Nephron progenitor cell (in vitro differentiated cells): ENCODE measurements at regions not wholly inside any gene's neighbourhood (a gene's known extent, or its start where the extent isn't known, plus 50 kb on each side); places are given as distances from the start of the nearest gene placed in this dataset.
"Not testable (repeated sequence)": the region's sequence is repeated elsewhere in the genome, so short reads cannot be mapped to it uniquely, and the experiment has no call there.

Experiments used
- DNase-seq: peaks from one replicate; pipeline ENCODE4 v3.0.0; 2021
- H3K27ac Mint-ChIP-seq: 2 replicates; pipeline ENCODE4 v1.8.0; 2021; ENCODE audit warnings: mild to moderate bottlenecking, moderate library complexity, mixed read lengths
- H3K27me3 Mint-ChIP-seq: 2 replicates; pipeline ENCODE4 v1.8.0; 2021; ENCODE audit warnings: mild to moderate bottlenecking, low read depth, mixed read lengths; ENCODE audit not compliant: poor library complexity
- H3K36me3 Mint-ChIP-seq: 2 replicates; pipeline ENCODE4 v1.8.0; 2021; ENCODE audit warnings: low read depth, mixed read lengths
- H3K4me1 Mint-ChIP-seq: 2 replicates; pipeline ENCODE4 v1.8.0; 2021; ENCODE audit warnings: mixed read lengths
- H3K4me3 Mint-ChIP-seq: 2 replicates; pipeline ENCODE4 v1.8.0; 2021; ENCODE audit warnings: mild to moderate bottlenecking, moderate library complexity, mixed read lengths
- H3K9me3 Mint-ChIP-seq: 2 replicates; pipeline ENCODE4 v1.8.0; 2021; ENCODE audit warnings: mild to moderate bottlenecking, moderate library complexity, mixed read lengths
- TF ChIP-seq, protein P1 (sequence below): fragments of 200-600 bp; sonication (generic); IDR thresholded peaks from 2 replicates; pipeline ENCODE4 v1.5.0; 2021; ENCODE audit warnings: antibody characterized with exemption

DNA sequence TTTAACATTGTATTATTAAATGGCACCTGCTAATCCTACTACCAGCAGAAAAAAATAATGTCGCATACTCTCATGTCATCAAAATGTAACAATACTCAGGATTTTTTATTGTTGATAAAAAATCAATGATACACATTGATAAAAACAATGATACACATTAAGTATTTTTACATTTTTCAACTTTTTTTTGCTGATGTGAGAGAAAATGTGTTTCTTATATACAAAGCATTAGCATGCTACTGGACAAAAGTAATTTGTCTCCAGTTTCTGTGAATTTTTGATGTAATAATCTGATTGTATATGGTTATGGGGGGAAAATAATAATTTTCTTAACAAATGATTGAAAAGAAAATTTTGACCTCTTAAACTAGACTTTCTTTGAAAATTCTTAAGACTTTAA lies 1256.6 kb upstream of the CNTN5 start:
- no peaks in the 10 kb centered on the region for H3K4me1 Mint-ChIP-seq
- DNase-seq: no peak
- H3K36me3 Mint-ChIP-seq: no peaks in the 10 kb centered on the region
- H3K4me3 Mint-ChIP-seq: no peak overlapping the region
- no peak overlapping the region for H3K27ac Mint-ChIP-seq
- TF ChIP-seq, protein P1, sequence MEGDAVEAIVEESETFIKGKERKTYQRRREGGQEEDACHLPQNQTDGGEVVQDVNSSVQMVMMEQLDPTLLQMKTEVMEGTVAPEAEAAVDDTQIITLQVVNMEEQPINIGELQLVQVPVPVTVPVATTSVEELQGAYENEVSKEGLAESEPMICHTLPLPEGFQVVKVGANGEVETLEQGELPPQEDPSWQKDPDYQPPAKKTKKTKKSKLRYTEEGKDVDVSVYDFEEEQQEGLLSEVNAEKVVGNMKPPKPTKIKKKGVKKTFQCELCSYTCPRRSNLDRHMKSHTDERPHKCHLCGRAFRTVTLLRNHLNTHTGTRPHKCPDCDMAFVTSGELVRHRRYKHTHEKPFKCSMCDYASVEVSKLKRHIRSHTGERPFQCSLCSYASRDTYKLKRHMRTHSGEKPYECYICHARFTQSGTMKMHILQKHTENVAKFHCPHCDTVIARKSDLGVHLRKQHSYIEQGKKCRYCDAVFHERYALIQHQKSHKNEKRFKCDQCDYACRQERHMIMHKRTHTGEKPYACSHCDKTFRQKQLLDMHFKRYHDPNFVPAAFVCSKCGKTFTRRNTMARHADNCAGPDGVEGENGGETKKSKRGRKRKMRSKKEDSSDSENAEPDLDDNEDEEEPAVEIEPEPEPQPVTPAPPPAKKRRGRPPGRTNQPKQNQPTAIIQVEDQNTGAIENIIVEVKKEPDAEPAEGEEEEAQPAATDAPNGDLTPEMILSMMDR: no peak
- no peaks in the 10 kb centered on the region for H3K9me3 Mint-ChIP-seq
- no peaks in the 10 kb centered on the region for H3K27me3 Mint-ChIP-seq

- TF ChIP-seq, protein P1: no peak
- no peaks in the 10 kb centered on the region for H3K4me1 Mint-ChIP-seq
- H3K4me3 Mint-ChIP-seq: no peak overlapping the region
- H3K9me3 Mint-ChIP-seq: no peaks in the 10 kb centered on the region
- no peaks in the 10 kb centered on the region for H3K36me3 Mint-ChIP-seq
- H3K27ac Mint-ChIP-seq: no peak overlapping the region
- no peaks in the 10 kb centered on the region for H3K27me3 Mint-ChIP-seq
- DNase-seq: no peak
Observed at GRCh38 chr11:97764605-97765004, 1256.1 kb upstream of the CNTN5 start.

DNA sequence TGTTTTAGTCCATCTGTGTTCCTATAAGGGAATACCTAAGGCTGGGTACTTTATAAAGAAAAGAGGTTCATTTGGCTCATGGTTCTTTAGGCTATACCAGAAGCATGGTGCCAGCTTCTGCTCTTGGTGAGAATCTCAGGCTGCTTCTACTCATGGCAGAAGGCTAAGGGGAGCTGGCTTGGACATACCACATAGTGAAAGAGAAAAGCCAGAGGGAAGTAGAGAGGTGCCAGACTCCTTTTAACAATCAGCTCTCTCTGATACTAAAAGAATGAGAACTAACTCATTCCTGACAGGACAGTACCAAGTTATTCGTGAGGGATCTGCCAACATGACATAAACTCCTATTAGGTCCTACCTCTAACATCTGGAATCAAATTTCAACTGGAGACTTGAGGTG lies 1250.2 kb upstream of the CNTN5 start:
- Mint-ChIP-seq H3K4me1 (no peaks in the 10 kb centered on the region), H3K36me3 (no peaks in the 10 kb centered on the region), H3K4me3 (no peak overlapping the region), H3K27me3 (no peaks in the 10 kb centered on the region), H3K9me3 (no peaks in the 10 kb centered on the region), H3K27ac (no peak overlapping the region)
- DNase-seq: no peak
- TF ChIP-seq, protein P1: no peak

GRCh38 chr11:97772705-97773104 lies 1248.0 kb upstream of the CNTN5 start:
- H3K27me3 Mint-ChIP-seq: no peaks in the 10 kb centered on the region
- H3K27ac Mint-ChIP-seq: no peak overlapping the region
- no peaks in the 10 kb centered on the region for H3K9me3 Mint-ChIP-seq
- DNase-seq: no peak
- H3K36me3 Mint-ChIP-seq: no peaks in the 10 kb centered on the region
- TF ChIP-seq, protein P1: no peak
- H3K4me1 Mint-ChIP-seq: no peaks in the 10 kb centered on the region
- H3K4me3 Mint-ChIP-seq: no peak overlapping the region

DNA sequence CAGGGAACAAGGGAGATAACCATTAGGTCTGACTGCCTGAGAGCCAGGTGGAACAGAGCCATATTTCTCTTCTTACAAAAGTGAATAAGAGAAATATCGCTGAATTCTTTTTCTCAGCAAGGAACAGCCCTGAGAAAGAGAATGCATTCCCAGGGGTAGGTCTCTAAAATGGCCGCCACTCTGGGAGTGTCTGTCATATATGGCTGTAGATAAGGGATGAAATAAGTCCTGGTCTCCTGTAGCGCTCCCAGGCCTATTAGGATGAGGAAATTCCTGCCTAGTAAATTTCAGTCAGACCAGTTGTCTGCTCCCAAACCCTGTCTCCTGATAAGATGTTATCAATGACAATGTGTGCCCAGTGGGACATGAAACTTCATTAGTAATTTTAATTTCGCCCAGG lies 1236.4 kb upstream of the CNTN5 start:
- peaks cover 66% of the 10 kb centered on the region for H3K9me3 Mint-ChIP-seq
- not testable (repeated sequence) for H3K4me3 Mint-ChIP-seq, DNase-seq, H3K27ac Mint-ChIP-seq, H3K36me3 Mint-ChIP-seq, H3K4me1 Mint-ChIP-seq
- peaks cover 12% of the 10 kb centered on the region for H3K27me3 Mint-ChIP-seq

DNA sequence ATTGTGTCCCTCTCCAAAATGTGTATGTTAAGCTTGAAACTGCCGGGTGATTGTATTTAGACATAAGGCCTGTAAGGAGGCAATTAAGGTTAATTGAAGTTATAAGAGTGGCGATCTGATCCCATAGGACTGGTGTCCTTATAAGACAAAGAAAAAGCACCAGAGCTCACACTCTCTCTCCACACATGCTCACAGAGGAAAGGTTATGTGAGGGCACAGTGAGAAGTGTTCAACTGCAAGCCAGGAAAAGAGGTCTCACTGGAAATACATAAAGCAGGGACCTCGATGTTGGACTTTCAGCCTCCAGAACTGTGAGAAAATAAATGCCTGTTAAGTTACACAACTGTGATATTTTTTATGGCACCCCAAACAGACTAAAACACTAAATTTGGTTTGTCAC lies 1233.8 kb upstream of the CNTN5 start:
- TF ChIP-seq, protein P1: no peak
- no peaks in the 10 kb centered on the region for H3K4me1 Mint-ChIP-seq
- no peak overlapping the region for H3K27ac Mint-ChIP-seq
- peaks cover 9% of the 10 kb centered on the region for H3K27me3 Mint-ChIP-seq
- H3K4me3 Mint-ChIP-seq: no peak overlapping the region
- H3K36me3 Mint-ChIP-seq: peaks cover 5% of the 10 kb centered on the region
- H3K9me3 Mint-ChIP-seq: peaks cover 49% of the 10 kb centered on the region
- DNase-seq: no peak
